Smooth muscle cell of the brain vasculature (primary cell): ENCODE measurements at regions not wholly inside any gene's neighbourhood (a gene's known extent, or its start where the extent isn't known, plus 50 kb on each side); places are given as distances from the start of the nearest gene placed in this dataset.
"Not testable (repeated sequence)": the region's sequence is repeated elsewhere in the genome, so short reads cannot be mapped to it uniquely, and the experiment has no call there.

Experiments used
- DNase-seq: peaks from one replicate; pipeline ENCODE4 v3.0.0-alpha.2; 2012; ENCODE audit warnings: low read depth, low spot score

DNA sequence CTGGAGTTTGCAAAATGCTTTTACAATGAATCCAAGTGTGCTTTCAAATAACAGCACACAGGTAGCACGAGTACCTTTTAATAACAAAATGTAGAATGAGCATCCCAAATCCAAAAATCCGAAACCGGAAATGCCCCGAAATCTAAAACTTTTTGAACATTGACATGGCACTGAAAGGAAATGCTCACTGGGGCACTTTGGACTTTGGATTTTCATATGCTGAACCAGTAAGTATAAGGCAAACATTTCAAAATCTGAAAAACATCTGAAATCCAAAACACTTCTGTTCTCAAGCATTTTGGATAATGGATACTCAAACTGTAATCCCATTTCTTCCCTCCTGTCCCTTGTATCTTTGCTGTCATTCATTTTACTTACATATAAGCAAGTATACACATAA is 50.1 kb downstream of the GCNT4 start:
- DNase-seq, result no peak

DNA sequence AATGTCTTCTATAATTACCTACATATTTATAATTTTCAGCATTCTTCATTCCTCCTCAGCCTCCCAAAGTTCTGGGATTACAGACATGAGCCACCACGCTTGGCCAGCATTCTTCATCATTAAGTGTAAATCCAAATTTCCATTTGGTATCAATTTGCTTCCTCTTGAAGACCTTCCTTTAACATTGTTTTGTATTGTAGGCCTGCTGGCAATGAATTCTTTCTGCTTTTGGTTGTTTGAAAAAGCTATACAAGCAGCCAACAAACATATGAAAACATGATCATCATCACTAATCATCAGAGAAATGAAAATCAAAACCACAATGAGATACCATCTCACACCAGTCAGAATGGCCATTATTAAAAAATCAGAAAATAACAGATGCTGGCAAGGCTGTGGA is 56.4 kb downstream of the GCNT4 start:
- no peak for DNase-seq

DNA sequence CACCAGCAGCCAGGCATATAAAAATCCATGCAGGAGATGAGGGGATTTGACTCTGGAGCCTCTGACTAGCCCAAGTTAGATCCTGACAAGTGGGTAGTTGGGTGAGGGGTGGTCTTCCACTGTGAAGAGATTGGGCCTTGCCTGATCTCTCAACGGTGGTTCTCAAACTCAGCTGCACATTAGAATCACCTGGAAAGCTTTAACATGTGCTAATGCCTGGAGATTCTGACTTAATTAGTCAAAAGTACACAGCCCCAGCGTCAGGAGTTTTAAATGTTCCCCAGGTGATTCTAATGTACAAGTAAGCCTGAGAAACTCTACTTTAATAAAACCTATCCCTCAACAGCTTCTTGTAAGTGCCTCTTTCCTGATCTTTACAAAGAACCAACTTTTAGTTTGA is 57.5 kb downstream of the GCNT4 start:
- no peak for DNase-seq

DNA sequence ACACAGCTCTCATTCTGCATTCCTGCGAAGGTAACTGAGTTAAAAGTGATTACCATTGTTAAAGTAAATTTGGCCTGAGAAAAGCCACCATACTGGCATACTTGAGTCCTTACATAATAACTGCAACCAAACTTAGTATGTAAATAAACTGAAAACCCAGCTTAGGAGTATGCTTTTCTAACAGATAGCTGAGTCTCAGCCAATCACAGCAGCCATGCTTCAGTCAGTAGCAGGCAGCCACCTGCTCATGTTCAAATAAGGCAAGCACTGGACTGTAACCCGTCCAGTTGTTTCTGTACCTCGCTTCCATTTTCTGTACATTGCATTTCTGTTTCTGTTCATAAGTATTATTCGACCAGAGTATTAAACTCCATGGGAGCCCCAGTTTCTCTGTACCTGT is 58.6 kb downstream of the GCNT4 start:
- no peak for DNase-seq

DNA sequence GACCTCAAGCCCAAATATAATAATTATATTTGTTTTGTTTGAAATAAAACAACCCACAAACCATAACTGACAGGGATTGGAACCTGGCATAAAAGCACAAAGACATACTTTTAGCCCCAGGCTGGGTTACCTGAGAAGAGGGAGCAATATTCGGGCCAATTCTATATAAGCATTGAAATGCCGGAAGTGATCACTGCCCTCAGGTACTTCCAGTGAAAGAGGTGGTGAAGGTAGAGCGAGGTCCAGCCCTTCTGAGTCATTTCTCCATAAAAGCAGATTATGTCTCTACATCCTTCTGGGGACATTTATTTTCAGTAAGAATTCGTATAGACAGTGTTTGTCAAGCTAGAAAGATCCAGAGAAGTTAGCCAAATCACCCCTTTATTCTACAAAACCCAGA is 59.6 kb downstream of the GCNT4 start:
- DNase-seq, result no peak

DNA sequence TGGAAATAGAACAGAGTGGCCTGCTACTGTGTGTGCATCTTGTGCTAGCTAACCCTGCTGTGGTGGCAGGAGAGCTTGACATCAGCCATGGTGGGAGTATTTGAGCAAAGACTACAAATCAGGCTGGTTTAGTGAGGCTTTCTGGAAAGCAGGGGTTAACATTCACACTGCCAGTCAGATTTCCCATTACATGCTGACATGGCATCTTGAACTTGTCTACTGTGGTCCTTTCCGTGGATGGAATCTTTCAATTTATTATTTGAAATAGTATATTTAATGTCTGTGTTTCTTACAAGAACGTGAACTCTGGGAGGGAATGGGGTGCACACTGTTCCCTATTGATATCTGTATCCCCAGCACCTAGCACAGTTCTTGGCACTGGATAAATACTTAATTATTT is 60.8 kb downstream of the GCNT4 start:
- DNase-seq, result no peak

DNA sequence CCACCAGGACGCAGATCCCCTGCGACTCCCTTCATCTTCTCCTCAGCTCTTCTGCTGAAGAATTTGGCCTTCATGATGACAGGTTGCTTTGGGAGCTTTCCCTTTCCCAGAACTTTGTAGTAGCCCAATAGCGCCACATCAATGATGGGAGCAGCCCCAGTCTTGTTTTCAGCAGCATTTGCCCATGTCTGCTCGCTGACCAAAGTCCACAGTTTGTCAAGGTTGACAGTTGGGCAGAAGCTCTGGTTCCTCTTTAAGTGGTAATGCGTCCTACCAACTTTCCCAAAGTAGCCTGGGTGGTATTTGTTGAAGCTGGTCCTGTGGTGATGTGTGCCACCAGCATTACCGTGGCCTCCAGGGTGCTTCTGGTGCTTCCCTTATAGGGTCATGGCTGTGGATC is 62.2 kb downstream of the GCNT4 start:
- no peak for DNase-seq

DNA sequence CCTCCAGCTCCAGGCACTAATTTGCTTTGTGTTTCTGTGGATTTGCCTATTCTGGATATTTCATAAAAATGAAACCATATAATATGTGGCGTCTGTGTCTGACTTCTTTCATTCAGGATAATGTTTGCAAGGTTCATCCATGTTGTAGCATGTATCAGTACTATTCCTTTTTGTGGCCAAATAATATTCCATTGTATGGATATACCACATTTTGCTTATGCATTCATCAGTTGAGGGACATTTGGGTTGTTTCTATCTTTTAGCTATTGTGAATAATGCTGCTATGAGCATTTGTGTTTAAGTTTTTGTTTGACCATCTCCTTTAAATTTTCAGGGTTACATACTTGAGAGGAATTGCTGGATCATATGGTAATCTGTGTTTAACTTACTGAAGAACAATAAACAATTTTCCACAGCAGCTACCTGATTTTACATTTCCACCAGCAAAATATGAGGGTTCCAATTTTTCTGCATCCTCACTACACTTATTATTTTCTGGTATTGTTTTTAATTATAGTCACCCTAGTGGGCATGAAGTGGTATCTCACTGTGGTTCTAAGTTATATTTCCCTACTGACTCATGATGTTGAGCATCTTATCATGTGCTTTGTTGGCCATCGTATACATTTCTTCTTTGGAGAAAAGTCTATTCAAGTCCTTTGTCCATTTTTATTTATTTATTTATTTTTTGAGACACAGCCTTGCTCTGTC is 63.9 kb downstream of the GCNT4 start:
- DNase-seq, result no peak

DNA sequence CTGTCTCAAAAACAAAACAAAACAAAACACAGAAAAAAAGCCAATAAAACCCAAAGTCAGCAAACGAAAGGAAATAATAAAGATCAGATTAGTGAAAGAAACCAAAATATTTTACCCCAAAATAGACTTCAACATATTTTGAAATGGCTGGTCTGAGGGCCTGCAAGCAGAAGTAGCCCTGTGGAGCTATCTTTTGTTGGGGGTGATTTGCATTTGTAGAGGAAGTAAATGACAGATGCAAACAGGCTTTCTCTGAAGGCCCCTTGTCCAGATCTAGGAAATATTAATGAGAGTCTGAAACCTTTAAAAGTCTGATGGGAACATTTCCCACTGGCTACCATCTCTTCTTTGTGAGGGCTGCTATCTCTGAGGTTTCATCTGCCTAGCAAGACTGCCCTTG is 74.0 kb downstream of the GCNT4 start:
- DNase-seq, result no peak

DNA sequence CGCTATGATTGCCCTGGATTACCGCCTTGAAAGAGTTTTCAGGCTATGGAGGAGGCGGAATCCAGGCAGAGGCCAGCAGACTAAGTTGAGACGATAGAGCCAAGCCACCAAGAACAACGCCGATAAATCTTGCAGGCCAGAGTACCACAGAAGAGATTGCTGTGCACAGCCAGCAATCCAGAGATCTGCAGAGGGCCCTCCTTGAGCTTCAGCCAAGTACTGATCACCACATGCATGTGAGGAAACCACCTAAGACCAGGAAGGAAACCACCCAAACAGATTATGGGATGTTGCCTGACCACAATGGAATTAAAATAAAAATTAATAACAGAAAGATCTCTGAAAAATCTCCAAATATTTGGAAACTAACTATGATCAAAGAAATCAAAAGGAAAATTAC is 74.9 kb downstream of the GCNT4 start:
- DNase-seq, result no peak

DNA sequence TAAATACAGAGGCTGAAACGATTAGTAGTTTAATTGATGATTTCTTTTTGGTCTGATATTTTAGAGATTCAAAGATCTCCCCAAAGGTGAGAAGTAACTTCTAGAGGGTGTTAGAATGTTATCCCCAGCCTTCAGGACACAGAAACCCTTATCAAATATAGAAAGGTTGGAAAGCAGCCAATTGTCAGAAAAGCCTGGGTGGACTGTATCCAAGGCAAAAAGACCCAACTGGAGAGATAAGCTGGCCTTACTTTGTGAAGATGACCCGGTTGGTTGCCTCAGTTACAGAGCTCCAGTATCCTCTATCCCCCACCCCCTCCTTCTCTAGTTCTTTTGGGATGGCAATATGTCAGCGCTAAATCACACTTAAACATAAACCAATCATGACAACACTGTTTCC is 75.7 kb downstream of the GCNT4 start:
- no peak for DNase-seq

DNA sequence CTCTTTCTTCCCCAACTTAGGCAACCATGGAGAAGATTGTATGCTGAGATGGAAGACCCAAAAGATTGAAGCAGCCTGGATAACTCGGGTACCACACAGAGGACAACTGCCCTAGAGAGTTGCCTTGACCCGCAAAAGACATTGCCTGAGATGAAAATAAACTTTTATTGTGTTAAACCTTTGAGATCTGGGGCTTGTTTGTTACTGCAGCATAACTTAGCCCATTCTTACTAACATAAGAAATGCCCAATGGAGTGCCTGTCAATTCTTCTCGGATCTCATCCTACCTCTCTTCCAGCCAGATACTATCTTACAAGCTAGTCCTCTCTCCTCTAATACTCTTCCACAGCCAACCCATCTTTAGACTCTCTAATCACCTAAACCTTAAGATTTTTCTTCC is 76.8 kb downstream of the GCNT4 start:
- DNase-seq, result no peak

DNA sequence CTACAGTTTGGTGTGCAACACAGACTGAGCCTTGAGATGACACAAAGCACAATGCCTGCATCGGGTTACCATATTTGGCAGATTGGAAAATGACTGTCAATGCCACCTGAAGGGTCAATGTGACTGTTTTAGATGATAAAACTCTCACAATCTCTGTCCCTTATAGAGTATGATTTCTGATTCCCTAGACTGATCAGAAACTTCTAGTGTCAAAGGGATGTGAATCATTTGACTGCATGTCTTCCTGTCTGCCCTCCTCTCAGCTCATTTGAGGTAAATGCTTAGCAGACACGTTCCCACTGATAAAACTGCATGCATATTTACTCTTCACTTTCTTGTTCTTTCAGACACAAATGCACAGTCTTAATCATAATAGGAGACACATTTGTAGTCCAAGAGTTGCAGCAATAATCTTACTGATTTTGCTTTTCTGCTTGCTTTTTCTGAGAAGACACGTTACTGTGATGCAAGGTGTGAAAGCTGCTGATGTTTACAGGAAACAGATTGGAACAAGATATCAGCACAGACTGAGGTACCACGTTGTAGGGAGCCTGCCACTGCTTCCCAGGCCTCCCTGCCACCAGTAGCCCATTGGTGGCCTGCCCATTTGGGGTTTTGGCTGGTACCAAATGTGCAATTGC is 77.8 kb downstream of the GCNT4 start:
- DNase-seq, result no peak

DNA sequence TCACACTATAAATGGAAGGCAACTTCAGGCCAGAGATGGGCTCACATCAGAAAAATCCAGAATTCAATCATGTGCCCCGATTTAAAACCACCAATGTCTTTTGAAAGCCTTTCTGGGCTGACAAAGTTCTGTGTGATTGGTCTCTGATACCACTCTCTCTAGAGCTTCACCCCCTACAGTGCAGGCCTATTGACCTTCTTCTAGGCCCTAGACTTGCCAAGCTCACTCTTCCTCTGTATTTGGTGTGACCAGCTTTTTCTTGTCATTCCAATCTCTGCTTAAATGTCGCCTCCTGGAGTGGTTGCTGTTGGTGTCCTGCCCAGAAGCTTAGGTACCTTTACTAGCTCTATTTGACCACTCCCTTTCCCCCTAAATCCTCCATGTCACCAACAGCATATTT is 78.7 kb downstream of the GCNT4 start:
- no peak for DNase-seq

DNA sequence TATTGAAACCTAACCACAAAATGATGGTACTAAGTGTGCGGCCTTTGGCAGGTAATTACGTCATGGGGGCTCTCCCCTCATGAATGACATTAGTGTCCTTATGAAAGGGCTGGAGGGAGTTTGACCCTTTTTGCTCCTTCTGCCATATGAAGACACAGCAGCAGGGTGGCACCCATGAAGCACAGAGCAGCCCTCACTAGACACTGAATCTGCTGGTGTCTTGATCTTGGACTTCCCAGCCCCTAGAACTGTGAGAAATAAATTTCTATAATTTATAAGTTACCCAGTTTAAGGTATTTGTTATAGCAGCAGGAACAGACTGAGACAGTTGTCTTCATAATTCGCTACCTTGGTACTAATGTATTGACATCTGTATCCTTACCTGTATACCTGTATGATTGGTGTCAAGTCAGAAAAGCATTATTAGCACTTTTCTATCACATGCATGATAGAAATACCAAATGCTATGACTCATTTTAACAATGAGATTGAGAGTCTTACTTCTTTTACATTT is 80.4 kb downstream of the GCNT4 start:
- no peak for DNase-seq

DNA sequence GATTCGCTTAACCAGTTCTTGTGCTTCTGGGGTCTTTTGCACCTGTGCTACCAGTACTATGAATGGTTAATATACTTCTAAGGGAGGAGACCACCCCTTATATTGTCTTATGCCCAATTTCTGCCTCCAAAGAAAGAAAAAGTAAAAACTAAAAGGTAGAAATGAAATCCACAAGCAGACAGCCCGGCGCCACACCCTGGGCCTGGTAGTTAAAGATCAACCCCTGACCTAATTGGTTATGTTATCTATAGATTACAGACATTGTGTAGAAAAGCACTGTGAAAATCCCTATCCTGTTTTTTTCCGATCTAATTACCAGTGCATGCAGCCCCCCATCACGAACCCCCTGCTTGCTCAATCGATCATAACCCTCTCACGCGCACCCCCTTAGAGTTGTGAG is 81.5 kb downstream of the GCNT4 start:
- not testable (repeated sequence) for DNase-seq

DNA sequence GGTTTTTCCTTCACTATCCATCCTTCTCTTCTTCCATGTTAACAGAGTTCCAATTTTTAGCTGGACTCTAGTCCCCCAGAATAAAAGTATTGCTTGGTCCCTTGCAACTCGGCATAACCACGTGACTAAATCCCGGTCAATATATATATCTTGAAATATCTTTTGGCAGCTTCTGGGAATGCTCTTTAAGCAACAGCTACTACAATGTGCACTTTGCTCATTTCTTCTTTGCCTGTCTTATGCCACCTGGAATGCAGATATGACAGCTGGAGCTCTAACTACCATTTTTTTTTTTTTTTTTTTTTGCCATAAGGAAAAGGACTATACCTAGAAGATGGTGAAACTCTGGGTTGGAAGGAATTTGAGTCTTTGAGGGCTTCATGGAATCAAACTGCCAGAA is 82.6 kb downstream of the GCNT4 start:
- no peak for DNase-seq

DNA sequence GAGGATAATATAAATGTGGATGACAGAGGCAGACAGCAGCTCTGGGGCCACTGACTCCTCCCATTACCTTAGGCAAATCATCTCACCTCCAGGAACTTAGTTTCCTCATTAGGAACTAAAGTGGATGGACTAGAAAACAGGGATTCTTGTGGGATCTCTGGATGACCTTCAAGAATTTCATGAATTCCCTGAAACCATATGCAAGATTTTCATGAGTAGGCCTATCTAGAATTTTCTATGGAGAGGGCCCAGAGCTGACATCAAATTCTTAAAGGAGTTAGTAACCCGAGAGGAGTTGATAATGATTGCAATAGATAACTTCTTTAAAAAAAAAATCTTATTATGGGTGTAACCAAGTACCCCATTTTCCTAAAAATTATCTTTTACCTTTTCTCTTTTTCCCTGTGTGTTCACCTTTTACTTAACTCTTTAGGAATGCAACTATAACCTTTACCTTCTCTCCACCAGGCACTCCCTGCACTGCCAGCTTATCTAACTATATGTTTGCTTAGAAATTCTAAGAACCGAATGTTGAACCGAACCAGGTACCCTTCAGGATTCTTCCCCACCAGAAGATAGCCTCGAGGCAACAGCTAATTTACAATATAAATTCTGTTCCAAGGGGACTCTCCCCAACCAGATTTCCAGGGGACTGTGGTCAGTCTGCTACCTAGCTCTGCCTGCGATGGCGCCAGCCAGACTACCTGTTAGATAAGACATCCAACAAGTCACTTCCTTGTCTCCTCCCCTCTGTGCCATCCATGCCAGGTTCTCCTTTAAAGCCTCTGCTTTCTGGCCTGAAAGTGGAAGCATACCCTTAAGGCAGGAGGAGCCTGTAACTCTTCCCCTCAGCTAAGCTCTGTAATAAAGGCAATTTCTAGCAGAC is 86.0 kb downstream of the GCNT4 start:
- no peak for DNase-seq

DNA sequence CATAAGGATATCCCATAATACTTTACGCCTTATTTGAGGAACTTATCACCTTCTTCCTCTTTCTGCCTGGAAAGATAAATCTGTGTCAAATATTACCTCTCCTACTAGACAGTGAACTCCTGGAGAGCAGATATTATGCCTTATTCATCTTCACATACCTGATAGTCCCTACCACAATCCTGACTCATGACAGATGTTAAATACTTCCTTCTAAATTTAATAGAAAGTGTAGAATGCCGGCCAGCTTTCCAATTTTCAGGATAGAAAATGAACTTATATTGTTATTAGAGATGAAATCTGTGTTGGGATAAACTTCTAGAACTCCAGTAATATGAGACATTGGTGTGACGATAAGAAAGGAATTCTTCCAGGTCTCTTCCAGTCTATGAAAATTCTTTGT is 89.0 kb downstream of the GCNT4 start:
- no peak for DNase-seq

DNA sequence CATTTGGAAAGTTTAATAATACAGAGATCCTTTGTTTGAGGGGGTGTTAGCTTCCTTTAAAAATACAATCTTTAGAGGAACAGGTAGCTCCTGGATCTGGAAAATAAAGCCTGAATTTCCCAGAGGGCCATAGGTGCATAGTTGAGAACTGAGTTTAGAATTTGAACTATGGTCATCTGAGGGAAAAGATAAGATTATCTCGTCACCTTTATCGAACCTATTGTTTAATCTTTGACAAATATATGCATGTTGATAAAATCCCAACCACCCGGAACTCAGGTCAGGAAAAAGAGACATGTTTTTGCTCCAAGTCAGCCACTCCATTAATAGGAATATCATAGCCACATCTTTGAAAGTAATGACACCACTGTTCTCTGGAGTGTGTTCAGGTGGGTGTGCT is 91.7 kb upstream of the FAM169A start:
- no peak for DNase-seq

DNA sequence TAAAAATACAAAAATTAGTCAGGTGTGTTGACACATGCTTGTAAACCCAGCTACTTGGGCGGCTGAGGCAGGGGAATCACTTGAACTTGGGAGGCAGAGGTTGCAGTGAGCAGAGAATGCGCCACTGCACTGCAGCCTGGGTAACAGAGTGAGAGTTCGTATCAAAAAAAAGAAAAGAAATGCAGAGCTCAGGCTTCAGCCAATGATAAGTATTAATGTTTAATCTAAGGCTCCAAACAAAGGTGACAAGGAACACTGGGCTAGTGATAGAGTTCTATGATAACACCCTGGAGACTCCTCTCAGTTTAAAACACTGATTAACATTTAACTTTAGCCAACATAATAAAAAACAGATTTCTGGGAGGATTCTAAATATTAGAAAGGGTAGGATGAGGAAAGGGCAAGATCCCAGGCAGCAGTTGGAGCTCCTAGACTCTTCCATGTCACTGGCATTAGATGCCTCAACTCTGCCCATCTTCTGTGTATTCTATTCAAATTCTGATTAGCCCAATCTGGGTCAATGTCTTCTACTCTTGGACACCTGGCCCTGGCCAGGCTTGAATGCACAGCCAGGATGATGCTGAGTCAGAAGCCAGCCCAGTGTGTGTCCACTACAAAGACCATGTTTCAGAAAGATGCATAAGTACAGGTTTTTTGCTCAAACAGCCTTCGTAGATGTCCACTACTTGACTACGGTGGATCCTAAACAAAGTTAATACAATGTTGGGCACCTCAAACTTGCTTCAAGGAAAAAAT is 91.0 kb upstream of the FAM169A start:
- DNase-seq, result no peak

DNA sequence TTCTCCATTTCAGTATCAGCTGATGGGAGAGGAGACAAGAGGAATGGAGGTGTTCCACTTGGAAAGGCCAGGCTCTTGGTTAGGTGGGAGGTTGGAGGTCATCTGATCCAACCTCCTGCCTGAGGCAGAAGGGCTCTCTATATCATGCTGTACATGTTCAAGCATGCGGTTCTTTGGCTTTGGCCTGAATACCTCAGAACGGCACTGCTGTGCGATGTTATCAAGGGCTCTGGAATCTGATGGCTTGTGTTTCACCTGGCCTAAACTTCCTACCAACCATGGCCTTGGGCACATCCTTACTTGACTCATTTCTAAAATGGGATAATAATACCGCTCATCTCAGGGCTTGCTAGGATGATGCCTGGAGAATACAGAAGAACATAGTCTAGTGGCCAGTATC is 90.1 kb upstream of the FAM169A start:
- DNase-seq, result no peak
